LNCAP (cell line): ENCODE measurements at regions not wholly inside any gene's neighbourhood (a gene's known extent, or its start where the extent isn't known, plus 50 kb on each side); places are given as distances from the start of the nearest gene placed in this dataset.

Experiments
- CTCF ChIP-seq: fragments of 450-650 bp; IDR thresholded peaks from 2 replicates; pipeline ENCODE4 v1.5.1; 2017; ENCODE audit warnings: mild to moderate bottlenecking

- no peak for TF ChIP-seq CTCF
Observed at GRCh38 chr9:105117234-105117633, 127.2 kb upstream of the SLC44A1 start.

GRCh38 chr9:105118636-105119035, 125.8 kb upstream of the SLC44A1 start:
- no peak for TF ChIP-seq CTCF

- no peak for TF ChIP-seq CTCF
Observed at GRCh38 chr9:105119156-105119555, 125.3 kb upstream of the SLC44A1 start.

- TF ChIP-seq CTCF = no peak
Observed at GRCh38 chr9:105121861-105122430, 122.5 kb upstream of the SLC44A1 start.

GRCh38 chr9:105126226-105126625, 118.2 kb upstream of the SLC44A1 start:
- no peak for TF ChIP-seq CTCF

- no peak for TF ChIP-seq CTCF
Observed at GRCh38 chr9:105127863-105128220, 116.6 kb upstream of the SLC44A1 start.

- no peak for TF ChIP-seq CTCF
Observed at GRCh38 chr9:105128908-105129600, 115.4 kb upstream of the SLC44A1 start.

GRCh38 chr9:105129731-105130130, 114.7 kb upstream of the SLC44A1 start:
- TF ChIP-seq CTCF = no peak
